ENCODE measurements at regions not wholly inside any gene's neighbourhood (a gene's known extent, or its start where the extent isn't known, plus 50 kb on each side); places are given as distances from the start of the nearest gene placed in this dataset.

GRCh38 chr13:97781891-97782305 lies 171.6 kb upstream of the IPO5 start:
- H3K4me3 ChIP-seq (ENCODE audit: low read depth, low read length): no peak overlapping the region
- no peak for DNase-seq (ENCODE audit: low read depth)
- TF ChIP-seq, protein P1, sequence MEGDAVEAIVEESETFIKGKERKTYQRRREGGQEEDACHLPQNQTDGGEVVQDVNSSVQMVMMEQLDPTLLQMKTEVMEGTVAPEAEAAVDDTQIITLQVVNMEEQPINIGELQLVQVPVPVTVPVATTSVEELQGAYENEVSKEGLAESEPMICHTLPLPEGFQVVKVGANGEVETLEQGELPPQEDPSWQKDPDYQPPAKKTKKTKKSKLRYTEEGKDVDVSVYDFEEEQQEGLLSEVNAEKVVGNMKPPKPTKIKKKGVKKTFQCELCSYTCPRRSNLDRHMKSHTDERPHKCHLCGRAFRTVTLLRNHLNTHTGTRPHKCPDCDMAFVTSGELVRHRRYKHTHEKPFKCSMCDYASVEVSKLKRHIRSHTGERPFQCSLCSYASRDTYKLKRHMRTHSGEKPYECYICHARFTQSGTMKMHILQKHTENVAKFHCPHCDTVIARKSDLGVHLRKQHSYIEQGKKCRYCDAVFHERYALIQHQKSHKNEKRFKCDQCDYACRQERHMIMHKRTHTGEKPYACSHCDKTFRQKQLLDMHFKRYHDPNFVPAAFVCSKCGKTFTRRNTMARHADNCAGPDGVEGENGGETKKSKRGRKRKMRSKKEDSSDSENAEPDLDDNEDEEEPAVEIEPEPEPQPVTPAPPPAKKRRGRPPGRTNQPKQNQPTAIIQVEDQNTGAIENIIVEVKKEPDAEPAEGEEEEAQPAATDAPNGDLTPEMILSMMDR (IDR thresholded peaks at IDR 0.05; ENCODE audit: insufficient read depth, low read depth, low read length, missing control alignments): no peak

GRCh38 chr13:97786510-97786909 lies 167.0 kb upstream of the IPO5 start:
- TF ChIP-seq, protein P1 (IDR thresholded peaks at IDR 0.05; ENCODE audit: insufficient read depth, low read depth, low read length, missing control alignments): no peak
- DNase-seq (ENCODE audit: low read depth): no peak
- H3K4me3 ChIP-seq (ENCODE audit: low read depth, low read length): no peak overlapping the region

- TF ChIP-seq, protein P1 (IDR thresholded peaks at IDR 0.05; ENCODE audit: insufficient read depth, low read depth, low read length, missing control alignments): no peak
- DNase-seq (ENCODE audit: low read depth): no peak
- H3K4me3 ChIP-seq (ENCODE audit: low read depth, low read length): no peak overlapping the region
These were observed 155.9 kb upstream of the IPO5 start for GRCh38 chr13:97797553-97797952.

GRCh38 chr13:97798171-97798821 lies 155.2 kb upstream of the IPO5 start:
- DNase-seq (ENCODE audit: low read depth): no peak
- H3K4me3 ChIP-seq (ENCODE audit: low read depth, low read length): no peak overlapping the region
- TF ChIP-seq, protein P1 (IDR thresholded peaks at IDR 0.05; ENCODE audit: insufficient read depth, low read depth, low read length, missing control alignments): no peak

- TF ChIP-seq, protein P1 (IDR thresholded peaks at IDR 0.05; ENCODE audit: insufficient read depth, low read depth, low read length, missing control alignments): no peak
- no peak overlapping the region for H3K4me3 ChIP-seq (ENCODE audit: low read depth, low read length)
- no peak for DNase-seq (ENCODE audit: low read depth)
These were observed 154.6 kb upstream of the IPO5 start for GRCh38 chr13:97798836-97799235.

DNA sequence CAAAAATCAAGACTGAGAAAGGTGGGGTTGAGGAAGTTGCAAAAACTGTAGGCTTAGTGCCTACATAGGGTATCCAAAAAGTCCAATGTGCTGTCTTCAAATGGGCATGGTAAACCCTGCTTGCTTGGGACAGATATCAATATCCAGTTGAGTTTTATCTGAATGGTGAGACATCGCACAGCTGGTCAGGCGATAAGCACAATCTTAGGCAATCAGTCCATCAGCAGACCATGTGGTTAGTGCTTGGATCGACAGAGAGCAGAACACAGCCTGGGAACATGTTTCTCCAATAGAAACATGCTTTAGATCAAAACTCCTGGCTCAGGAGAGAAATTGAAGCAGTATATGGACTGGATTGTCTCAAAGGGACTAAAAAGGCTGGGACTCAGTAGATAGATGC lies 151.3 kb upstream of the IPO5 start:
- DNase-seq (ENCODE audit: low read depth): no peak
- TF ChIP-seq, protein P1 (IDR thresholded peaks at IDR 0.05; ENCODE audit: insufficient read depth, low read depth, low read length, missing control alignments): no peak
- no peak overlapping the region for H3K4me3 ChIP-seq (ENCODE audit: low read depth, low read length)

DNA sequence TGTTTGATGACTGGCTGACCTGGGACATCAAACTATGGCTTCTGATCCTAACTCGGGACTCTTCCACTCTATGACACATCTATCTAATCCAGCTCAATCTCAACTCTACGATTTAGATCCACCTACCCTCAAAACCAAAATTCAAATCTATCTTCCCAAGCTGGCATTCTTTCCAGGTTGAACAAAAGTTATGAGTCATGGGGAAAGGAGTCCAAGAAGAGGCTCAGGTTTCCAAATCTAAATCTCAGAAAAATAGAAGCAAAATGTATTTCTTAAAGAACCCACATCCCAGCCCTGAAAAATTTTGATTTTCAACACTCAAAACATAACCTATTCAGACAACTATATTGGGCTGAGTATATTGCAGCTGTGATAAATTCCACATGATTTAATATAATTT lies 143.9 kb upstream of the IPO5 start:
- TF ChIP-seq, protein P1 (IDR thresholded peaks at IDR 0.05; ENCODE audit: insufficient read depth, low read depth, low read length, missing control alignments): no peak
- no peak for DNase-seq (ENCODE audit: low read depth)
- no peak overlapping the region for H3K4me3 ChIP-seq (ENCODE audit: low read depth, low read length)
